Kidney epithelial cell (primary cell): ENCODE measurements at regions not wholly inside any gene's neighbourhood (a gene's known extent, or its start where the extent isn't known, plus 50 kb on each side); places are given as distances from the start of the nearest gene placed in this dataset.

Experiments
- DNase-seq: peaks from one replicate; pipeline ENCODE4 v3.0.0-alpha.2; 2010; ENCODE audit warnings: low read depth
- H3K27me3 ChIP-seq: 2 replicates; pipeline ENCODE4 v1.6.0; 2011; ENCODE audit warnings: low read length; ENCODE audit not compliant: control insufficient read depth, insufficient read depth
- H3K36me3 ChIP-seq: 2 replicates; pipeline ENCODE4 v1.5.1; 2011; ENCODE audit warnings: low read length; ENCODE audit not compliant: control insufficient read depth, insufficient read depth
- H3K4me3 ChIP-seq: 2 replicates; pipeline ENCODE4 v1.5.1; 2011; ENCODE audit warnings: low read depth, mild to moderate bottlenecking, control low read depth, low read length
- TF ChIP-seq, protein P1 (sequence below): IDR thresholded peaks from 2 replicates; pipeline ENCODE4 v1.5.1; 2011; ENCODE audit warnings: mild to moderate bottlenecking, moderate library complexity, low read length, control low read depth, inconsistent platforms; ENCODE audit not compliant: insufficient read depth, poor library complexity, severe bottlenecking

DNA sequence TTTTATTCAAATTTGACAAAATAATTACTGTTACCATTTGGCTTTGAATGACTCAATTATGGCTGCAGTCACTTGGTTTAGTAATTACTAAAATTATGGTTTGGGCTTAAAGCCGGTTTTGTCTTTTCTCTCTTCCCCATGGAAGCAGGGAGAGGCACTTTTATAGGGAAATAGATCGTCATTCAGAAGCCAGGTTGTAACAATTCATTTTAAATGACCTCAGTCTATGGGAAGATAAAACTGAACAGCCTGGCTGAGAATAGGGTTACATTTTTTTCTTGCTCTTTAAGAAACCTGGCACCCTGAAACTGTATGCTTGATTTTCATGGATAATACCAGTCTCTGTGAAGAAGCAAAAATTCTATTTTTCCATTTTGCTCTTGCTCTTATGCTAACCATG, 169.8 kb downstream of the SMC2 start:
- no peak for DNase-seq
- TF ChIP-seq, protein P1, sequence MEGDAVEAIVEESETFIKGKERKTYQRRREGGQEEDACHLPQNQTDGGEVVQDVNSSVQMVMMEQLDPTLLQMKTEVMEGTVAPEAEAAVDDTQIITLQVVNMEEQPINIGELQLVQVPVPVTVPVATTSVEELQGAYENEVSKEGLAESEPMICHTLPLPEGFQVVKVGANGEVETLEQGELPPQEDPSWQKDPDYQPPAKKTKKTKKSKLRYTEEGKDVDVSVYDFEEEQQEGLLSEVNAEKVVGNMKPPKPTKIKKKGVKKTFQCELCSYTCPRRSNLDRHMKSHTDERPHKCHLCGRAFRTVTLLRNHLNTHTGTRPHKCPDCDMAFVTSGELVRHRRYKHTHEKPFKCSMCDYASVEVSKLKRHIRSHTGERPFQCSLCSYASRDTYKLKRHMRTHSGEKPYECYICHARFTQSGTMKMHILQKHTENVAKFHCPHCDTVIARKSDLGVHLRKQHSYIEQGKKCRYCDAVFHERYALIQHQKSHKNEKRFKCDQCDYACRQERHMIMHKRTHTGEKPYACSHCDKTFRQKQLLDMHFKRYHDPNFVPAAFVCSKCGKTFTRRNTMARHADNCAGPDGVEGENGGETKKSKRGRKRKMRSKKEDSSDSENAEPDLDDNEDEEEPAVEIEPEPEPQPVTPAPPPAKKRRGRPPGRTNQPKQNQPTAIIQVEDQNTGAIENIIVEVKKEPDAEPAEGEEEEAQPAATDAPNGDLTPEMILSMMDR = no peak

DNA sequence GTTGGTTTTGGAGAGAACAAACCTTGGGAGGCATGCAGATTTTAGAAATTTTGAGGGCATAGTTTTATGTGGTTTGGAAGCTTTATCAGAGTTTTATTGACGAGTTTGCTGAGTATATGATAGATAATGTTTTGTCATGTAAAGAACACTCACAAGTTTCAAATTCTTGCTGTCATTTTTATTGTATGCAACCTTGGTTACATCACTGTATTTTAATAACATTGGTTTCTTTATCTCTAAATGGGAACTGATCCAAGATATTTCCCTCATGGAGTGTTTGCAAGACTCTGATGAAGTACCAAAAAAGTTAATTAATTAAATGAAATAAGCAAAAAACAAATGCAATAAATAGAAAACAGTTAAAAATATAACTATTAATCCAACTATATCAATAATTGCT, 170.3 kb downstream of the SMC2 start:
- no peaks in the 10 kb centered on the region for H3K36me3 ChIP-seq
- TF ChIP-seq, protein P1 = no peak
- H3K4me3 ChIP-seq = no peak overlapping the region
- no peaks in the 10 kb centered on the region for H3K27me3 ChIP-seq
- no peak for DNase-seq

More for the DNA sequence above, 169.8 kb downstream of the SMC2 start:
- Histone ChIP-seq H3K27me3 (no peaks in the 10 kb centered on the region), H3K4me3 (no peak overlapping the region), H3K36me3 (no peaks in the 10 kb centered on the region)

DNA sequence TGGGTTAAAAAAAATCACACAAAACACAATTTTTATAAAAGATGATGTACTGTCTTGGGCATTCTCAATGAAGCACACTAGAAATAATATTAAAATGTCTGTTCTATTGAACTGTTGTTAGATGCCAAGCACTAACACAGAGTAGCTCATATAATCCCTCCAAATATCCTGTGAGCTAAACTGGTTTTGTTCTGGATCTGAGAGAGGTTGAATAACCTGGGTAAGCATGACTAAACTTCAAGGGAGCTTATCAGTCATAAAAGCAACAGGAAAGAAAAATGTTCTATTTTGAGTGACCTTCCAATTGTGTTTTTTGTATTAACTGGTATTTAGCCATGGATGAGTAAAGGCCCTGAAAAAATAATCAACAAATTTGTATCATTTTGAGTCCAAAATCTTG, 175.3 kb downstream of the SMC2 start:
- H3K27me3 ChIP-seq = no peaks in the 10 kb centered on the region
- no peak for DNase-seq
- no peak overlapping the region for H3K4me3 ChIP-seq
- TF ChIP-seq, protein P1 = no peak
- no peaks in the 10 kb centered on the region for H3K36me3 ChIP-seq

DNA sequence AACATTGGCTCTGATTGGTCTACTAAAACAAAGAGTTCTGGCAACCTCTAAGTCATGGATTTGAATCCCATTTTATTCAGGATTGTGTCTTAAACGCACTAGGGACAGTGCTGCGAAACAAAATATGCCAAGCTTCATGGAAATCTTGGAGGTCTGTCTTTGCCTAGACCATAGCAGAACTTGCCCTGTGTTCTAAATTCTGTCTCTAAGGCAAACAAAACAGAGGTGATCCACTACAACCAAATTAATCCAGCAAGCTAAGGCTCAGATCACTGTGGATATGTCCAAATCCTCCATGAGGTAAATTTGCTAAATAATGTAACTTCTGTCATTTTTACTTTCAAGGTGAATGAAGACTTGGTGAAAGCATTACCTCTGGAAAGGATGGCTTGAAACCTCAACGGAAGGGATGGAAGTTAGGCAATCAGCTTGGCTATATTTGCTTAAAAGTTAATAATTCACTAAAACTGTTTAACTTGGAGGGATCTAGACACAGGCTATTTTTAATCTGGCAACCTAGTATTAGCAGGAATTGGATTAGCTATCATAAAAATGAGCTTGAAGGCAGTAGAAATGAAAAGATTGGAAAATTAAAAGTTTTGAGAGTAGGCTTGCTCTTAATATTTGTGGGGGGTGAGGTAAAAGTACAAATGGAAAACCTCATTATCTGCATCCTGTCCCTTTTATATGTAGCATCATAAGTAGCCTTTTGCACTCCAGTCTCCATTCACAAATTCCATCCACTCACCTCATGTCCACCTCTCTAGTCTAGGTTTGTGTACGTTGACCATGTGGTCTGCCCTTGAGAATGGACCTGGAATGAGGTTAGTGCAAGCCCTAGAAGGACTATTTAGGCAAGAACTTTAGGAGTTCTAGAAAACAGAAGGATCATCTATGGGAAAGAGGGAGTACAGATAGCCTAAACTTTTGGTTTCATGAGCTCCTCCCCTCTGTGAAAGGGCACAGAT, 176.2 kb downstream of the SMC2 start:
- TF ChIP-seq, protein P1 = no peak
- H3K4me3 ChIP-seq = no peak overlapping the region
- no peak for DNase-seq

DNA sequence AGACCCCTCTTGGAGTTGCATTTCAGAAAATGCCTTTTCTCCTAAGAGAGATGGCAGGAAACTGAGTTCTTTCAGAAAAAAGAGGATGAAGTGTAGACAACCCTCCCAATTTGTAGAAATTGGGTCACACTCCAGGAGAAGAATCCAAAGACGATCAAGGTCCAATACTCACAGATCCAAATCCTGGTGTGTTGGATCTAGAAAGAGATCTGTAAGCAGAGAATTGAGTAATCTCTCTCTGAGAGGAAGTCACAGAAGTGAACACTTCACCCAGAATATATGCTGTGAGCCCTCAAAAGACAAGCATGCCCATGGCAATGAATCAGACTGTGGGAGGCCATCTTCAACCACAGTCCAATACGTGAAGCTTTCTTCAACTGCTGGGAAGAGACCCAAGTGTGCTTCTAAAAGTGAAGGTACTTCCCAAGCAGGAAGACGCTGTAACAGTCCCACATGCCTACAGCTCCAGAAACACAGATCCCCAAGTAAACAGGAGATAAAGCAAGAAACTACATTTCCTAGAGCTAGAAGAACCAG, 182.7 kb downstream of the SMC2 start:
- TF ChIP-seq, protein P1 = no peak
- DNase-seq = no peak
- no peak overlapping the region for H3K4me3 ChIP-seq
- H3K27me3 ChIP-seq = no peaks in the 10 kb centered on the region
- no peaks in the 10 kb centered on the region for H3K36me3 ChIP-seq

More for the DNA sequence above, 176.2 kb downstream of the SMC2 start:
- H3K36me3 ChIP-seq = no peaks in the 10 kb centered on the region
- no peaks in the 10 kb centered on the region for H3K27me3 ChIP-seq
